Right lobe of liver (tissue), 4 donors: ENCODE measurements at regions not wholly inside any gene's neighbourhood (a gene's known extent, or its start where the extent isn't known, plus 50 kb on each side); places are given as distances from the start of the nearest gene placed in this dataset.

Experiments used
- CTCF ChIP-seq, 4 donors: fragments of 200-600 bp in 3 of 4; fragments of 450-650 bp in 1 of 4; IDR thresholded peaks; one replicate each; pipeline versions ENCODE4 v1.5.1 to v1.8.0; 2016 to 2022; ENCODE audit warnings: antibody characterized with exemption in 4 of 4, mild to moderate bottlenecking in 2 of 4
- POLR2A ChIP-seq: fragments of 450-650 bp; IDR thresholded peaks from one replicate; pipeline ENCODE4 v1.6.1; 2017; ENCODE audit warnings: antibody characterized with exemption, mild to moderate bottlenecking
- donor health status: DM: no; HTN: no; CAD: no.
- donor health status: DM: no; HTN: no; CAD: no.
- donor health status: DM: no; HTN: yes; CAD: no.

DNA sequence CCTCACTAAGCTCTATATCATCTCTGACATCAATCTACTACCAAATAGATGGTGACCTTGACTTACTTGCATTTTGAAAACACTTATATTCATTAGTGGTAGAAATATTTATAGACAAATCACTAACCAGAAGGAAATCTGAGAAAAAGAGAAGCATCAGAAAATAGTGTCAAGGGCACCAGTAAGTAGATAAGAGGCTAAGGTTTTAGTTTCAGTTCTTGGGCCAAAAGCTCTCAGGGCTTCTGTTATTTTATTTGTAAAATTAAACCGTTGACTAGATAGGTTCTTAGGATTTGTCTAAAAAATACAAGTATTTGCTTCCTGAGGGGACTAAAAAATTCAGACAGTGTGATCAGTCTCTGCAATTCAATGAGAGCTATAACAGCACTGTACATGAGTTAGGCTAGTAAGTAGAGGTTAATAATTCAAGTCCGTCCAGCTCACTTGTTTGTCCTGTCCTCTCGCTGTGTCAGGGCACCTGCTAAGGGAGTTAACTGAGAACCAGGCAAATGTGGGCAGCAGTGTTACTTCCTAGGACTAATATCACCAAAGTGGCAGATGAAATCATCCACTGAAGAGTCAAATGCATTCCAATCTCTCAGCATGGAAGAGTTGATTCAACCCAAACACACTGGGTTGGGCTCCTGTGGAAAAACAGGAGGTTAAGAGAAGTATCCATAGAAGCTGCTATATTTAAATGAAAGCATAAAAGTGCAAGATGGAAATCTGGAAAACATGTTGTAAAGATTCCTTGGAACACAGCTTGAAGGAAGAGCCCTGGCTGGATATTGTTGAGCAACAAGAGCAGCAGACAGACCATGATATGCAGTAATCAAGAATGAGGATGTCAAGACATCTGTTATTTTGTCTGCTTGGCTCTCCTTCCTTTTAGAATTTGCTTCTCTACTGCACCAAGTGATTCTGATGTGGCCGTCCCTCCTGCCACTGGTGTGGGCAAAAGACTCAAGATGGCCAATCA is 134.9 kb upstream of the ZBTB20 start:
- TF ChIP-seq CTCF (IDR thresholded peaks at IDR 0.05) (no peak), POLR2A (no peak)
